ENCODE measurements at regions not wholly inside any gene's neighbourhood (a gene's known extent, or its start where the extent isn't known, plus 50 kb on each side); places are given as distances from the start of the nearest gene placed in this dataset.

- no peak for ATAC-seq
- no peaks in the 10 kb centered on the region for H3K27me3 ChIP-seq
- intact Hi-C loops (cut with DNase I): no loop called here
Measured at GRCh38 chr5:164253764-164254163, 748.3 kb downstream of the MAT2B start.

GRCh38 chr5:164255598-164256213 is 750.3 kb downstream of the MAT2B start:
- ATAC-seq (no peak), DNase-seq (no peak)
- intact Hi-C loops (cut with DNase I): no loop called here
- no peaks in the 10 kb centered on the region for H3K27me3 ChIP-seq
- H3K9me3 ChIP-seq: no peaks in the 10 kb centered on the region
- H3K27ac ChIP-seq: no peak overlapping the region
- H3K36me3 ChIP-seq: no peaks in the 10 kb centered on the region
- H3K4me1 ChIP-seq: no peaks in the 10 kb centered on the region
- TF ChIP-seq CTCF (IDR thresholded peaks at IDR 0.05): no peak
- no peak overlapping the region for H3K4me3 ChIP-seq

More at GRCh38 chr5:164253764-164254163, 748.3 kb downstream of the MAT2B start:
- DNase-seq: no peak
- no peaks in the 10 kb centered on the region for H3K9me3 ChIP-seq
- no peak overlapping the region for H3K4me3 ChIP-seq
- H3K27ac ChIP-seq: no peak overlapping the region
- H3K36me3 ChIP-seq: no peaks in the 10 kb centered on the region
- TF ChIP-seq CTCF (IDR thresholded peaks at IDR 0.05): no peak
- H3K4me1 ChIP-seq: no peaks in the 10 kb centered on the region

- no peaks in the 10 kb centered on the region for H3K27me3 ChIP-seq
- DNase-seq (no peak), ATAC-seq (no peak)
- no peak overlapping the region for H3K4me3 ChIP-seq
- intact Hi-C loops (cut with DNase I): no loop called here
- no peak for TF ChIP-seq CTCF (IDR thresholded peaks at IDR 0.05)
- H3K9me3 ChIP-seq: no peaks in the 10 kb centered on the region
- no peaks in the 10 kb centered on the region for H3K4me1 ChIP-seq
- no peak overlapping the region for H3K27ac ChIP-seq
- H3K36me3 ChIP-seq: no peaks in the 10 kb centered on the region
Measured at GRCh38 chr5:164256351-164256750, 750.9 kb downstream of the MAT2B start.

- no peak for TF ChIP-seq CTCF (IDR thresholded peaks at IDR 0.05)
- ATAC-seq (no peak), DNase-seq (no peak)
- intact Hi-C loops (cut with DNase I): no loop called here
- Histone ChIP-seq H3K27ac (no peak overlapping the region), H3K9me3 (no peaks in the 10 kb centered on the region), H3K4me1 (no peaks in the 10 kb centered on the region), H3K27me3 (no peaks in the 10 kb centered on the region), H3K36me3 (no peaks in the 10 kb centered on the region), H3K4me3 (no peak overlapping the region)
Measured at GRCh38 chr5:164256954-164257353, 751.5 kb downstream of the MAT2B start.

- intact Hi-C loops (cut with DNase I): no loop called here
- Histone ChIP-seq H3K27me3 (no peaks in the 10 kb centered on the region), H3K4me3 (no peak overlapping the region), H3K36me3 (no peaks in the 10 kb centered on the region), H3K4me1 (no peaks in the 10 kb centered on the region), H3K9me3 (no peaks in the 10 kb centered on the region), H3K27ac (no peak overlapping the region)
- ATAC-seq: no peak
- no peak for DNase-seq
- TF ChIP-seq CTCF (IDR thresholded peaks at IDR 0.05): no peak
Measured at GRCh38 chr5:164265566-164265965, 760.1 kb downstream of the MAT2B start.

GRCh38 chr5:164266571-164266970 is 761.2 kb downstream of the MAT2B start:
- Histone ChIP-seq H3K4me3 (no peak overlapping the region), H3K27me3 (no peaks in the 10 kb centered on the region), H3K27ac (no peak overlapping the region), H3K9me3 (no peaks in the 10 kb centered on the region), H3K4me1 (no peaks in the 10 kb centered on the region), H3K36me3 (no peaks in the 10 kb centered on the region)
- ATAC-seq (no peak), DNase-seq (no peak)
- intact Hi-C loops (cut with DNase I): no loop called here
- TF ChIP-seq CTCF (IDR thresholded peaks at IDR 0.05): no peak

All from upper lobe of right lung (tissue), 1 donor.